NOMO-1 (cell line): ENCODE measurements at regions not wholly inside any gene's neighbourhood (a gene's known extent, or its start where the extent isn't known, plus 50 kb on each side); places are given as distances from the start of the nearest gene placed in this dataset.
"Not testable (repeated sequence)": the region's sequence is repeated elsewhere in the genome, so short reads cannot be mapped to it uniquely, and the experiment has no call there.

Experiments
- DNase-seq, 2 experiments: peaks; one replicate each; lab custom pipeline; 2025; ENCODE audit not compliant: unreplicated experiment in 2 of 2; lab: John Stamatoyannopoulos, UW

DNA sequence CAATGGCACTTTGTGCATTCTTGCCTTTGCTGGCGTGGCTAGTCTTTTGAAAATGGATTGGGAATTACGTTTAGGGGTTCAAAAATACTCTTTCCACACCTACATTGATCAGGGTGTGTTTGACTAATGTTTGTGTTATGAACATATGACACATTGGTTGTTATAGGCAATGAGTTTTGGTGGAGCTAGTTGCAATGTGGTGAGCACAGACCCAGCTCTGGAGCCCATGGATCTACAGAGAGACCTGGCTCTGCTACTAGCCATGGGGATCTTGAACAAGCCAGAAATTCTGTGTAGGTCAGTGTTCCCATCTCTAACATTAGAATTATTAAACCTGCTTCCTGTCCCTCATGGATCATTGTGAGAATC, 222.4 kb upstream of the UBL3 start:
- no peak for DNase-seq

- DNase-seq, result no peak
Measured at GRCh38 chr13:30071969-30072817, 221.8 kb upstream of the UBL3 start.

DNA sequence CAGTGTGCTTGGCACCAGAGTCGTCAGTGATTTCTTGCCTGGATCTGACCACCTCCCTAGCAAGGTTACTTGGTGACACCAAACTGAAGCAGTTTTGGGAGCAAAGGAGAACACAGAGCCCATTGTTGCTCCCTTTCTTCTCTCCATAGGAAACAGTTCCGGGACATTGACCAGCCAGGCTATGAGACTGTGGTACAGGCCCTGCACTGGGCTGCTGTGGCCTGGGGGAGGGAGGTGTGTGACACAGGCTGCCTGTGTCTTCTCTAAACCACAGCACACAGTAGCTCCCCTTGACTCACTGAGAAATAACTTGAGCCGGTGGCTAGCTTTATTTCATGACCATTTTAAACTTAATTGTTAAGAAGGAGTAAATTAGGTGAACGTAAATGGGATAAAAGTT, 214.8 kb upstream of the UBL3 start:
- DNase-seq, result no peak

- DNase-seq, result no peak
Measured at GRCh38 chr13:30063892-30064291, 213.5 kb upstream of the UBL3 start.

- DNase-seq, result no peak
Measured at GRCh38 chr13:30061217-30061616, 210.8 kb upstream of the UBL3 start.

DNA sequence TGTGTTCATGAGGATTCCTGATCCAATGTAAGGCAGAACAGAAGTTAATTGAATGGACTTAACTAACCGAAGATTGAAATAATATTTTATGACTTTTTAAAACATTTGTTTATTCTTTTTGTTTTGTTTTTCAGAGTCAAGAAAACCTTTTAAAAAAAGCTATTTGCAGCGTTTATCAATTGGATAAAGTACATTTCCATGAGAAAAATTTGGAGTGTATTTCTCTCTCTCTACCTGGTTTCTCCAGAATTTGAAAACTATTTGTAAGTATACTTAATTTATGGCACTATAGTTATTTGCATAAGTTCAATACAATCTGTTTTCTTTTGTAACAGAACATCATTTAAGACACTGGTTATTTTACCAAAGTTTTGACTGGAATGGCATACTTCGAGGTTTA, 208.0 kb upstream of the UBL3 start:
- DNase-seq, result no peak

DNA sequence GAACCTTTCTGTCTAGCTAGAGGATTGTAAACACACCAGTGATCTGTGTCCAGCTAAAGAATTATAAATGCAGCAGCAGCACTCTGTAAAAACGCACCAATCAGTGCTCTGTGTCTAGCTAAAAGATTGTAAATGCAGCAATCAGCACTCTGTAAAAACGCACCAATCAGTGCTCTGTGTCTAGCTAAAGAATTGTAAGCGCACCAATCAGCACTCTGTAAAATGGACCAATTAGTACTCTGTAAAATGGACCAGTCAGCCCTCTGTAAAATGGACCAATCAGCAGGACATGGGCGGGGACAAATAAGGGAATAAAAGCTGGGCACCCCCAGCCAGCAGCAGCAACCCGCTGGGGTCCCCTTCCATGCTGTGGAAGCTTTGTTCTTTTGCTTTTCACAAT, 204.1 kb upstream of the UBL3 start:
- DNase-seq, result not testable (repeated sequence)

- no peak for DNase-seq
Measured at GRCh38 chr13:30053939-30054338, 203.5 kb upstream of the UBL3 start.

- no peak for DNase-seq
Measured at GRCh38 chr13:30052120-30052519, 201.7 kb upstream of the UBL3 start.

GRCh38 chr13:30051531-30052060, 201.2 kb upstream of the UBL3 start:
- DNase-seq, result no peak

DNA sequence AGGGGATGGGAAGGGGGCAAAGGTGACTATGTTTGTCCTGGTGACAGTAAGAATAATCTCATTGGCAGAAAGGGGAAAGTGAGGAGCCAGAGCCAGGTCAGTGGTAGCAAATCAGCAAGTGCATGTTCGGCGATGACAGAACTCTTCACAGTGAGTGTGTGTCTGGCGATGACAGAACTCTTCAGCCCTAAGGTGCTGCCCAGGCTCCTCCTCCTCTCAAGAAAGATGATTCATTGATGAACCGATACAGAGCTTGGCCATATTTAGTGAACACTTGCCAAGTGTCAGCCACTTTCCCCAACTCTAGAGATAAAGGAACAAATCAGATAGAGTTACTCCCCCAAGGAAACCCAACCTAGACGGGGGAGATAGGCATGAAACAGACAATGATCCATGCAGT, 199.3 kb upstream of the UBL3 start:
- no peak for DNase-seq

GRCh38 chr13:30047154-30047874, 196.9 kb upstream of the UBL3 start:
- DNase-seq, result no peak

DNA sequence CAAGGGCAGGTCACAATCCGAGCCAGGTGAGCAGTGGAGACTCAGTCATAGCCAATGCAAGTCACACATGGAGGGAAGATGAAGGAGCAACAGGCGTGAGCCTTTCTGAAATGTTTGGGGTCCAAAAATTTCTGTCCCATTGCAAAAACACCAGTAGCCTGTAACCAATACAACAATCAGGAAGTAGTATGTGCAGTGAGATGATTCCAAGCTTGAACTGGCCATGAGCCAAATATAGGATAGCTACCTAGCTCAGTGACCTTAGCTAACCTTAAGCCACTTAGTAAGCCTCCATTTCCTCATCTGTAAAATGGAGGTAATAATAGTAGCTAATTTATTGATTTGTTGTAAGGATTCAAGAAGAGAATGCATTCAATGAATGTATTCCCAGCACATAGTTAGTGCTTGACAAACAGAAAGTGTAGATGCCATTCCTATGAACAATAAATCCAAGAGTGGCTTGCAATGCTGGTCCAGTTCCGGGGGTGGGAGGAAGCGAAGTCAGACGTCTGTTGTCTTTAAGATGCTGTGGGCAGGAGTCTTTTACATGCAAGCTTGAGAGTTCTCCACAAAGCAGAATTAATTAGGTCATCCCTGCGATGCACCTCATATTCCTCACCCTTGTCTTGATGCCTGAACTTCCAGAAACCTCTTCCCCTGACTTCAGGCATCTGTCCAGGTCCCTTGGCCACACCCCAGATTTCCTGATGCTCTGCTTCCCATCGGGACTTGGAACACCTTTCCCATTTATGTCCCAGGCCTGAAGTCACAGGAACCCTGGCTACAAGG, 195.7 kb upstream of the UBL3 start:
- no peak for DNase-seq

- no peak for DNase-seq
Measured at GRCh38 chr13:30044932-30045331, 194.5 kb upstream of the UBL3 start.

- DNase-seq, result no peak
Measured at GRCh38 chr13:30043631-30043925, 193.2 kb upstream of the UBL3 start.

DNA sequence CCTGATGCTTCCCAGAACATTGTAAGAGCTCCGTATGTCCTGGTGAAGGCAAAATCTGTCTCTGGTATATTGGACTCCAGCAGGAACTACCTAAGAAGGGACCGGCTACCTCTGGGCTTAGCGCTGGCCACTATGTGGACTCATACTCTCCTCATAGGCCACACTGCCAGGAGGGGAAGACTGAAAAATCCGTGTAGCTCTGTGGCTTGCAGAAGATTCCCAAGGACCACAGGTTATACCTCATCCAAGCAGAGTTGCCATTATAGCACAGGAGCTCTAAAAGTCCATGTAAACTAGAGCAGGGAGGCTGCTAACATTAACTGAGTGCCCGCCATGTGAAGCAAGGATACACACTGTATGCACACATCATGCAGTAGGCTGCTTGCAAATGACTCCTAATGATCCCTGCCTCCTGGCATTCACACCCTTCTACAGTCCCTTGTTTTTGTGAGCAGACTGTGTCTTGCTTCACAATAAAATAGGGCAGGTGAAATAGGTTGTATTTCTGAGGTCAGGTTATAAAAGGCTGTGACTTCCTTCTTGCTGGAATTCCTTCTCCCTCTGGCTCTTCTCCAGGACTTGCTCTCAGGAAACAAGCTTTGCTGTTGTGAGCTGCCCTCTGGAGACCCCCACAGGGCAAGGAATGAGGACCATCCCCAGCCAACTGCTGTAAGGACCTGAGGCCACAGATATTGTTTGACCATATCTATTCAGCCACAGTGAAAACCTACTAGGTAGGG, 192.6 kb upstream of the UBL3 start:
- no peak for DNase-seq

- DNase-seq, result no peak
Measured at GRCh38 chr13:30042272-30042671, 191.9 kb upstream of the UBL3 start.

- DNase-seq, result no peak
Measured at GRCh38 chr13:30039511-30039911, 189.1 kb upstream of the UBL3 start.

- DNase-seq, result no peak
Measured at GRCh38 chr13:30038884-30039283, 188.5 kb upstream of the UBL3 start.

DNA sequence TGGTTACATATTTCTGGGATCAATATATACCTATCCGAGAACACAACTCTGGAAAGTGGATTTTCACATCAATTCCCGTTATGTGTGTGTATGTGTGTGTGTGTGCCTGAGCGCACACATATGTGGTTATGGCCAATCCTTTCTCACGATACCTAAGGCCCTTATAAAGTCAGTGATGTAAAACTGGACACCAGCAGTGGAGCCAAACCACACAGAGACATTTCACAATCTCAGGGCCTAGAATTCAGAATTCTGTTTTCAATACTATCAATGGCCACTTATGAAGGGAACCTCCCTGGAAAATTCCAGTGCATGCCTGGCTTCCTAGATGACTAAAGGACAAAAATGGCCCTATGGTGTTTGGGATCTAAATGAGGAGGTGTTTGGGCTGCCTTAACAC, 187.3 kb upstream of the UBL3 start:
- no peak for DNase-seq

DNA sequence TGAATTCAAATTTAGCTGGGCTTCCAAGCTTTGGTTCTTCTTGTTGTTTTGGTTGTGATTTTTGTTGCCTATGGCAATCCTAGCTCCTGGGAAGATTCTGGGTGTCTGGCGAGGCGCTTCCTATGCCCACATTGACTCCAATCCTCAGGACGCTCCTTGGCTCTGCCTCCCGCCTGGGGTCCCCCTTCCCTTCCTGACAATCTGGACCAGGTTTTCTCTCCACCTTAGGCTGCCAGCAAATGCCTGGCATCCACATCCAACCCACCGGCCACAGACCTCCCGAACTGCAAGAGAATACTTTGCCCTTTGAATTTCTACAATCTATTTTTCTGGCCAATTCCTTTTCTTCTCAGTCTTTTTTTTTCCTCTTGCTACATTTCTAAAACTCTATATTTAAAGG, 186.9 kb upstream of the UBL3 start:
- DNase-seq, result no peak
